ENCODE measurements at regions not wholly inside any gene's neighbourhood (a gene's known extent, or its start where the extent isn't known, plus 50 kb on each side); places are given as distances from the start of the nearest gene placed in this dataset.
"Not testable (repeated sequence)": the region's sequence is repeated elsewhere in the genome, so short reads cannot be mapped to it uniquely, and the experiment has no call there.

GRCh38 chr9:26219961-26220360, 541.7 kb upstream of the TUSC1 start:
- Histone ChIP-seq H3K4me2 (ENCODE audit: low read depth, low read length, poor library complexity, severe bottlenecking) (no peak overlapping the region), H3K36me3 (ENCODE audit: insufficient read depth, low read length) (no peaks in the 10 kb centered on the region), H3K9me2 (replicated peaks; ENCODE audit: low read depth, low read length) (no peaks in the 10 kb centered on the region), H3F3A (ENCODE audit: low read depth) (no peaks in the 10 kb centered on the region), H3K79me2 (ENCODE audit: insufficient read depth, low read length) (no peaks in the 10 kb centered on the region), H3K27me3 (ENCODE audit: insufficient read depth, low read length, poor library complexity, severe bottlenecking) (no peaks in the 10 kb centered on the region), H2AFZ (ENCODE audit: low read length) (no peak overlapping the region), H3K9ac (ENCODE audit: low read depth, low read length, poor library complexity, severe bottlenecking) (no peak overlapping the region), H4K20me1 (ENCODE audit: insufficient read depth, low read length, poor library complexity, severe bottlenecking) (no peaks in the 10 kb centered on the region), H3K4me3 (ENCODE audit: low read length, poor library complexity, severe bottlenecking) (no peak overlapping the region), H3K9me3 (ENCODE audit: insufficient read depth, low read depth, low read length) (no peaks in the 10 kb centered on the region), H3K4me1 (ENCODE audit: insufficient read depth, low read length, poor library complexity, severe bottlenecking) (no peaks in the 10 kb centered on the region)
- TF ChIP-seq CTCF (conservative IDR thresholded peaks at IDR 0.05; ENCODE audit: low read length) = no peak
- no peak for TF ChIP-seq EZH2phosphoT487 (IDR thresholded peaks at IDR 0.05; ENCODE audit: borderline replicate concordance)

GRCh38 chr9:26216702-26217101, 538.5 kb upstream of the TUSC1 start:
- no peaks in the 10 kb centered on the region for H3K79me2 ChIP-seq (ENCODE audit: insufficient read depth, low read length)
- no peak overlapping the region for H3K9ac ChIP-seq (ENCODE audit: low read depth, low read length, poor library complexity, severe bottlenecking)
- no peaks in the 10 kb centered on the region for H3K36me3 ChIP-seq (ENCODE audit: insufficient read depth, low read length)
- no peak overlapping the region for H2AFZ ChIP-seq (ENCODE audit: low read length)
- no peaks in the 10 kb centered on the region for H3K4me1 ChIP-seq (ENCODE audit: insufficient read depth, low read length, poor library complexity, severe bottlenecking)
- no peak overlapping the region for H3K4me3 ChIP-seq (ENCODE audit: low read length, poor library complexity, severe bottlenecking)
- H3K9me2 ChIP-seq (replicated peaks; ENCODE audit: low read depth, low read length) = no peaks in the 10 kb centered on the region
- no peaks in the 10 kb centered on the region for H3K27me3 ChIP-seq (ENCODE audit: insufficient read depth, low read length, poor library complexity, severe bottlenecking)
- TF ChIP-seq CTCF (conservative IDR thresholded peaks at IDR 0.05; ENCODE audit: low read length) = no peak
- TF ChIP-seq EZH2phosphoT487 (IDR thresholded peaks at IDR 0.05; ENCODE audit: borderline replicate concordance) = no peak
- no peaks in the 10 kb centered on the region for H4K20me1 ChIP-seq (ENCODE audit: insufficient read depth, low read length, poor library complexity, severe bottlenecking)
- H3K4me2 ChIP-seq (ENCODE audit: low read depth, low read length, poor library complexity, severe bottlenecking) = no peak overlapping the region
- no peaks in the 10 kb centered on the region for H3F3A ChIP-seq (ENCODE audit: low read depth)
- H3K9me3 ChIP-seq (ENCODE audit: insufficient read depth, low read depth, low read length) = no peaks in the 10 kb centered on the region

- not testable (repeated sequence) for H3F3A ChIP-seq (ENCODE audit: low read depth); H4K20me1 ChIP-seq (ENCODE audit: insufficient read depth, low read length, poor library complexity, severe bottlenecking); H3K4me1 ChIP-seq (ENCODE audit: insufficient read depth, low read length, poor library complexity, severe bottlenecking); H3K9me2 ChIP-seq (replicated peaks; ENCODE audit: low read depth, low read length); H3K9me3 ChIP-seq (ENCODE audit: insufficient read depth, low read depth, low read length); H3K4me3 ChIP-seq (ENCODE audit: low read length, poor library complexity, severe bottlenecking); H3K79me2 ChIP-seq (ENCODE audit: insufficient read depth, low read length); H2AFZ ChIP-seq (ENCODE audit: low read length); H3K36me3 ChIP-seq (ENCODE audit: insufficient read depth, low read length); H3K9ac ChIP-seq (ENCODE audit: low read depth, low read length, poor library complexity, severe bottlenecking); H3K4me2 ChIP-seq (ENCODE audit: low read depth, low read length, poor library complexity, severe bottlenecking); H3K27me3 ChIP-seq (ENCODE audit: insufficient read depth, low read length, poor library complexity, severe bottlenecking)
Measured at GRCh38 chr9:26214713-26215444, 536.6 kb upstream of the TUSC1 start.

- H3K36me3 ChIP-seq (ENCODE audit: insufficient read depth, low read length) = no peaks in the 10 kb centered on the region
- no peak for TF ChIP-seq CTCF (conservative IDR thresholded peaks at IDR 0.05; ENCODE audit: low read length)
- TF ChIP-seq EZH2phosphoT487 (IDR thresholded peaks at IDR 0.05; ENCODE audit: borderline replicate concordance) = no peak
- no peaks in the 10 kb centered on the region for H3K9me3 ChIP-seq (ENCODE audit: insufficient read depth, low read depth, low read length)
- H2AFZ ChIP-seq (ENCODE audit: low read length) = no peak overlapping the region
- H3K9me2 ChIP-seq (replicated peaks; ENCODE audit: low read depth, low read length) = no peaks in the 10 kb centered on the region
- H3K27me3 ChIP-seq (ENCODE audit: insufficient read depth, low read length, poor library complexity, severe bottlenecking) = no peaks in the 10 kb centered on the region
- H4K20me1 ChIP-seq (ENCODE audit: insufficient read depth, low read length, poor library complexity, severe bottlenecking) = no peaks in the 10 kb centered on the region
- no peak overlapping the region for H3K9ac ChIP-seq (ENCODE audit: low read depth, low read length, poor library complexity, severe bottlenecking)
- H3K4me3 ChIP-seq (ENCODE audit: low read length, poor library complexity, severe bottlenecking) = no peak overlapping the region
- H3K79me2 ChIP-seq (ENCODE audit: insufficient read depth, low read length) = no peaks in the 10 kb centered on the region
- no peak overlapping the region for H3K4me2 ChIP-seq (ENCODE audit: low read depth, low read length, poor library complexity, severe bottlenecking)
- no peaks in the 10 kb centered on the region for H3F3A ChIP-seq (ENCODE audit: low read depth)
- H3K4me1 ChIP-seq (ENCODE audit: insufficient read depth, low read length, poor library complexity, severe bottlenecking) = no peaks in the 10 kb centered on the region
Measured at GRCh38 chr9:26210338-26210851, 532.2 kb upstream of the TUSC1 start.
